Fibroblast of pulmonary artery (primary cell): ENCODE measurements at regions not wholly inside any gene's neighbourhood (a gene's known extent, or its start where the extent isn't known, plus 50 kb on each side); places are given as distances from the start of the nearest gene placed in this dataset.

Source experiments
- DNase-seq: peaks from one replicate; pipeline ENCODE4 v3.0.0-alpha.2; 2010; ENCODE audit warnings: low read depth
- H3K4me3 ChIP-seq: replicated peaks from 2 replicates; pipeline ENCODE4 v1.5.1; 2011; ENCODE audit warnings: low read depth, mild to moderate bottlenecking, control low read depth, low read length, moderate library complexity
- TF ChIP-seq, protein P1 (sequence below): IDR thresholded peaks from 2 replicates; pipeline ENCODE4 v1.5.1; 2011; ENCODE audit warnings: mild to moderate bottlenecking, control low read depth, low read length, inconsistent platforms; ENCODE audit errors: missing control alignments

DNA sequence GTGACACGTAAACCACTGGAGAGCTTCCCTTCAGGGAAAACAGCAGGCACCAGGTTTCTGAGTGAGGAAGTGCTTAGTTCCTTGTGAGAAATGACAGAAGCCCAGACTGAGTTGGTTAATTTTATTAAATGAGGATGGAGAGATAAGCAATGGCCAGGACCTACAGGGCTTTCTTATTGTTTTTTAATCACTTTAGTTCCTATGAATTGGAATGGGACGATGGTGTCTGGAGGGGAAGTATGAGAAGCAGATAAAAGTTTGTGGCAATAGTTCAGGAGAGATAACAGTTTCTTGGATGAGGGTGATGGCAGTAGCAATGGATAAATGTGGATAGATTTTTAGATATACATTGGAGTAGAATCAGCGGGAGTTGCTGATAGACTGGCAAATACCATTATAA is 86.5 kb upstream of the PTPRR start:
- TF ChIP-seq, protein P1, sequence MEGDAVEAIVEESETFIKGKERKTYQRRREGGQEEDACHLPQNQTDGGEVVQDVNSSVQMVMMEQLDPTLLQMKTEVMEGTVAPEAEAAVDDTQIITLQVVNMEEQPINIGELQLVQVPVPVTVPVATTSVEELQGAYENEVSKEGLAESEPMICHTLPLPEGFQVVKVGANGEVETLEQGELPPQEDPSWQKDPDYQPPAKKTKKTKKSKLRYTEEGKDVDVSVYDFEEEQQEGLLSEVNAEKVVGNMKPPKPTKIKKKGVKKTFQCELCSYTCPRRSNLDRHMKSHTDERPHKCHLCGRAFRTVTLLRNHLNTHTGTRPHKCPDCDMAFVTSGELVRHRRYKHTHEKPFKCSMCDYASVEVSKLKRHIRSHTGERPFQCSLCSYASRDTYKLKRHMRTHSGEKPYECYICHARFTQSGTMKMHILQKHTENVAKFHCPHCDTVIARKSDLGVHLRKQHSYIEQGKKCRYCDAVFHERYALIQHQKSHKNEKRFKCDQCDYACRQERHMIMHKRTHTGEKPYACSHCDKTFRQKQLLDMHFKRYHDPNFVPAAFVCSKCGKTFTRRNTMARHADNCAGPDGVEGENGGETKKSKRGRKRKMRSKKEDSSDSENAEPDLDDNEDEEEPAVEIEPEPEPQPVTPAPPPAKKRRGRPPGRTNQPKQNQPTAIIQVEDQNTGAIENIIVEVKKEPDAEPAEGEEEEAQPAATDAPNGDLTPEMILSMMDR, result no peak
- DNase-seq, result no peak

DNA sequence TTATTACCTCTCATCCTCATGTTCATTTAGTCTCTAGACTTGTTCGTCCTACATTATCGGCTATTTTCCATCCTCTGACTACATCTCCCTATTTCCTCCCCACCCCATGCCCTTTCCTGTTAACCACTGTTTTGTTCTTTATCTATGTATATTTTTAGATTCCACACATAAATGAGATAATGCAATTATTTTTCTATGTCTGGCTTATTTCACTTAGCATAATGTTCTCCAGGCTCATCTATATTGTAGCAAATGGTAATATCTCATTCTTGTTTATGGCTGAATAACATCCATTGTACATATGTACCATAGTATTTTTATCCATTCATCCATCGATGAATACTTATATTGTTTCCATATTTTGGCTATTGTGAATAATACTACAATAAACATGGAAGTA is 84.6 kb upstream of the PTPRR start:
- TF ChIP-seq, protein P1, result no peak
- no peak for DNase-seq
- H3K4me3 ChIP-seq, result no peak overlapping the region

More for the DNA sequence above, 86.5 kb upstream of the PTPRR start:
- H3K4me3 ChIP-seq, result no peak overlapping the region

GRCh38 chr12:71004578-71004977 is 84.0 kb upstream of the PTPRR start:
- TF ChIP-seq, protein P1, result no peak
- no peak overlapping the region for H3K4me3 ChIP-seq
- no peak for DNase-seq

DNA sequence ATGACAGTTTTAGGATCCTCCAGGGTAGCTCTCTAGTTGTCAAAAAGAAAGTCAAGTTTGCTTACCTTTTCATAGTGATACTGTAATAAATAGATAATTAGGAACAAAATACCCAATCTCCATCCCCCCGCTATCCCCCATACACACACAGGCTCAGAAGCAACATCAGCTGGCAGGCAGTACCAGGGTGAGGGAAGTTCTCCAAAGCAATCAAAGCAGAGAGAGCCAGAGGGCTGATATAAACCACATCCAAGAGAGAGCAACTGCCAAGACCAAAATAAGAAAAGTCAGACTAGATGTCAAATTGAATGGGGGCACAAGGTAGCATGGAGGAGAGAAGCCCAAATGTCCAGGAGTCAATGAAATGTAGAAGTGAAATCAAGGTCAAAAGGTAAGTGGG is 80.2 kb upstream of the PTPRR start:
- TF ChIP-seq, protein P1, result no peak
- H3K4me3 ChIP-seq, result no peak overlapping the region
- DNase-seq, result no peak

DNA sequence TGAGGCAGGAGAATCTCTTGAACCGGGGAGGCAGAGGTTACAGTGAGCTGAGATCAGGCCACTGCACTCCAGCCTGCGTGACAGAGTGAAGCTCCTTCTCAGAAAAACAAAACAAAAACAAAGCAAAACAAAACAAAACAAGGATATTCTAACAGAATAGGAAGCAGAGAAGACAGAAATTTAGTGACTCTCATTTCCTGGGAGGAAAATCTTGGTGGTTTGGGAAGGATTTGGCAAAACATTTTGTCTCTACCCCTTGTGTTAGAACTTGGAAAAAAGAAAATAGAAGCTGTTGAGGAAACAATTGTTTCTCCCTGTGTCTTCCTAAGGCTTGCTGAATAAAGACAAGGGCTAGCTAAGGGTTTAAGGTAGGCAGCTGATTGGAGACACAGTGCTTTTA is 79.7 kb upstream of the PTPRR start:
- H3K4me3 ChIP-seq, result no peak overlapping the region
- no peak for DNase-seq
- TF ChIP-seq, protein P1, result no peak

DNA sequence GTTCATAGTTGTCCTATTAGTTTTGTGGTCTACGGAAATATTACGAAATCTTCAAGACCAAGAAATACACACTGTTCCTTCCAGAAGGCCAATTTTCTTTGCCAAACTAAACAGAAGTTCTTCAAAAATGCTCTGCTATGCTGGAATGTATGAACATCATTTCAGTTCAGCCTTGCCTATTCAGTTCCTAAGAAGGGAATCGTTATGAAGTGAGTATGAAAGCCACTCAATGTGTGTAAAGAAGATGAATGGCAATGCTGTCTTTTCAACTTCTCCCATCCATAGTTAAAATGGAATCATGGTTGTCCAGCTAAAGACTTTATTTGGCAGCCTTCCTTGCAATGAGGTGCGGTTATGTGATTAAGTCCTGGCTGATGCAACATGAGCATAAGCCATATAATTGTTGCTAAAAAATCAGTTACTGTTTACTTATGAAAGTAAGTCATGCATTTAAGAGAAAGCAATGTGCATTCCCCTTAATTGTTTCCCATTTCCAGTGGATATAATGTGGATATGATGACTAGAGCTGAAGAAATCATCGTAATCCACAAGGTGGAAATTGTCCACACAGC is 73.8 kb upstream of the PTPRR start:
- TF ChIP-seq, protein P1, result no peak
- DNase-seq, result peak; percentile 94
- H3K4me3 ChIP-seq, result no peak overlapping the region

GRCh38 chr12:70989232-70989631 is 68.7 kb upstream of the PTPRR start:
- no peak overlapping the region for H3K4me3 ChIP-seq
- peak; percentile 42 for DNase-seq
- TF ChIP-seq, protein P1, result no peak
